ENCODE measurements at regions not wholly inside any gene's neighbourhood (a gene's known extent, or its start where the extent isn't known, plus 50 kb on each side); places are given as distances from the start of the nearest gene placed in this dataset.
A peak's percentile ranks its signal among the peaks of the same experiment; 100 is the strongest.

- TF ChIP-seq, protein P1, sequence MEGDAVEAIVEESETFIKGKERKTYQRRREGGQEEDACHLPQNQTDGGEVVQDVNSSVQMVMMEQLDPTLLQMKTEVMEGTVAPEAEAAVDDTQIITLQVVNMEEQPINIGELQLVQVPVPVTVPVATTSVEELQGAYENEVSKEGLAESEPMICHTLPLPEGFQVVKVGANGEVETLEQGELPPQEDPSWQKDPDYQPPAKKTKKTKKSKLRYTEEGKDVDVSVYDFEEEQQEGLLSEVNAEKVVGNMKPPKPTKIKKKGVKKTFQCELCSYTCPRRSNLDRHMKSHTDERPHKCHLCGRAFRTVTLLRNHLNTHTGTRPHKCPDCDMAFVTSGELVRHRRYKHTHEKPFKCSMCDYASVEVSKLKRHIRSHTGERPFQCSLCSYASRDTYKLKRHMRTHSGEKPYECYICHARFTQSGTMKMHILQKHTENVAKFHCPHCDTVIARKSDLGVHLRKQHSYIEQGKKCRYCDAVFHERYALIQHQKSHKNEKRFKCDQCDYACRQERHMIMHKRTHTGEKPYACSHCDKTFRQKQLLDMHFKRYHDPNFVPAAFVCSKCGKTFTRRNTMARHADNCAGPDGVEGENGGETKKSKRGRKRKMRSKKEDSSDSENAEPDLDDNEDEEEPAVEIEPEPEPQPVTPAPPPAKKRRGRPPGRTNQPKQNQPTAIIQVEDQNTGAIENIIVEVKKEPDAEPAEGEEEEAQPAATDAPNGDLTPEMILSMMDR (IDR thresholded peaks at IDR 0.05): no peak
- TF ChIP-seq POLR2A (IDR thresholded peaks at IDR 0.05): no peak
- no peaks in the 10 kb centered on the region for H3K27me3 ChIP-seq
- H3K27ac ChIP-seq: no peak overlapping the region
- H3K4me1 ChIP-seq: peaks cover 0 to 8% of the 10 kb centered on the region in 2 donors
- no peaks in the 10 kb centered on the region for H3K36me3 ChIP-seq
- no peaks in the 10 kb centered on the region for H3K9me3 ChIP-seq
- intact Hi-C loops (cut with DNase I; ENCODE audit: low total_unique reads): no loop called here
- DNase-seq: no peak
- no peak overlapping the region for H3K4me3 ChIP-seq
Measured at GRCh38 chr3:72157748-72158638, 373.0 kb upstream of the PROK2 start.

DNA sequence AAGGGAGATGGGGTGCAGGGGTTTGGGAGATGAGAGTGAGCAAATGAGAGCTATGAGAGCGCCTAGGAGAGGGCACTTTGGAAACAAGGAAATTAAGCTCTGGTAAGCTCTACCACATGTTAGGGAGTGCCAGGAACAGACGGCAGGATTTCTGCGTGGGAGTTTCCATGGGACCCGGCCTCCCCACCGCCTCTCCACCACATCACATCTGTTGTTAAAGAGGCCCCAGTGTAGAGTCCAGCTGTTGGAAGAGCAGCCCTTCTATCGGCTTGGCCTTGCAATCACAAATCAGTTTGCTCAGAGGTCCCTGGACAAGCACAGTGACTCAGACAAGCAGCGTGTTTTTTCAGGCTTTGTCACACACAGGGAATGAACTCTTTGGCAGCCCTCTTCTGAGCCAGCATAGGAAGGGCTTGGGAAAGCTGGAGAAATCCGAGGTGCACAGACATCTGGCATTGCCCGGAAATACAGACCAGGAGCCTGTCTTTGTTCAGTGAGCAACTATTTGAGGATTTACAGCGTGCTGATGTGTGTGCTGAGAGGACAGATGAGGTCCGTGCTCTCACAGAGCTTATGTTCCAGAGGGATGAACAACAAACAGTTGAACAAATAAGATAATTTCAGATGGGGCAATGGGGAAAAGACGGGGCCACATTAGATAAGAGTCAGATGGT, 370.6 kb upstream of the PROK2 start:
- TF ChIP-seq, protein P1 (IDR thresholded peaks at IDR 0.05): no peak
- TF ChIP-seq POLR2A (IDR thresholded peaks at IDR 0.05): no peak
- H3K4me1 ChIP-seq: peaks cover 9 to 14% of the 10 kb centered on the region in 2 donors
- peak overlapping the region; percentile 77 to 82 for H3K27ac ChIP-seq
- H3K4me3 ChIP-seq: no peak overlapping the region
- no peaks in the 10 kb centered on the region for H3K9me3 ChIP-seq
- H3K27me3 ChIP-seq: no peaks in the 10 kb centered on the region
- intact Hi-C loops (cut with DNase I; ENCODE audit: low total_unique reads): no loop called here
- peak; percentile 77 to 86 for DNase-seq
- H3K36me3 ChIP-seq: no peaks in the 10 kb centered on the region

GRCh38 chr3:72154391-72155335, 369.7 kb upstream of the PROK2 start:
- H3K36me3 ChIP-seq: no peaks in the 10 kb centered on the region
- TF ChIP-seq, protein P1 (IDR thresholded peaks at IDR 0.05): no peak
- TF ChIP-seq POLR2A (IDR thresholded peaks at IDR 0.05): no peak
- intact Hi-C loops (cut with DNase I; ENCODE audit: low total_unique reads): no loop called here
- H3K9me3 ChIP-seq: no peaks in the 10 kb centered on the region
- H3K4me1 ChIP-seq: peaks cover 9 to 14% of the 10 kb centered on the region in 2 donors
- no peak overlapping the region for H3K4me3 ChIP-seq
- peak overlapping the region; percentile 82 to 87 for H3K27ac ChIP-seq
- H3K27me3 ChIP-seq: no peaks in the 10 kb centered on the region
- peak in 1 of 2 donors; percentile 49 for DNase-seq

- Histone ChIP-seq H3K27me3 (no peaks in the 10 kb centered on the region), H3K27ac (peak overlapping the region; percentile 82 to 87), H3K36me3 (no peaks in the 10 kb centered on the region), H3K4me3 (no peak overlapping the region), H3K4me1 (peaks cover 9 to 14% of the 10 kb centered on the region in 2 donors), H3K9me3 (no peaks in the 10 kb centered on the region)
- no peak for TF ChIP-seq POLR2A (IDR thresholded peaks at IDR 0.05)
- TF ChIP-seq, protein P1 (IDR thresholded peaks at IDR 0.05): no peak
- intact Hi-C loops (cut with DNase I; ENCODE audit: low total_unique reads): no loop called here
- no peak for DNase-seq
Measured at GRCh38 chr3:72153477-72154314, 368.7 kb upstream of the PROK2 start.
